ENCODE measurements at regions not wholly inside any gene's neighbourhood (a gene's known extent, or its start where the extent isn't known, plus 50 kb on each side); places are given as distances from the start of the nearest gene placed in this dataset.

DNA sequence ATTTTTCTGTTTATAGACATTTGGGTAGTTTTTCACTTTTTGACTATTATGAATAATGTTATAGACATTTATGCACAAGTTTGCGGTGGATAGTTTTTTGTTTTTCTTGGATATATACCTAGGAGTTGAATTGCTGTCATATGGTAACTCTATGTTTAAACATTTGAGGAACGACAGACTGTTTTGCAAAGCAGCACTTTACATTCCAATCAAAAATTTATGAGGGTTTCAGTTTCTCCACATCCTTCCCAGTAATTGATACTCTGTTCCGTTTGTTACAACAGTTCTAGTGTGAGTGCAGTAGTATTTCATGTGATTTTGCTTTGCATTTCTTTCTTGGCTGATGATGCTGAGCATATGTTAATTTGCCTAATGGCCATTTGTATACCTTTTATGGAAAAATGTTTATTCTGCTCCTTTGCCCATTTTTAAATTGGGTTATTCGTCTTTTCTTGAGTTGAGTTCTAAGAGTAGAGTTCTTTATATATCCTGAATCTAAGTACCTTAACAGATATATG is 617.3 kb upstream of the LRATD1 start:
- POLR2A ChIA-PET, result no interaction called here
- TF ChIP-seq, protein P1, sequence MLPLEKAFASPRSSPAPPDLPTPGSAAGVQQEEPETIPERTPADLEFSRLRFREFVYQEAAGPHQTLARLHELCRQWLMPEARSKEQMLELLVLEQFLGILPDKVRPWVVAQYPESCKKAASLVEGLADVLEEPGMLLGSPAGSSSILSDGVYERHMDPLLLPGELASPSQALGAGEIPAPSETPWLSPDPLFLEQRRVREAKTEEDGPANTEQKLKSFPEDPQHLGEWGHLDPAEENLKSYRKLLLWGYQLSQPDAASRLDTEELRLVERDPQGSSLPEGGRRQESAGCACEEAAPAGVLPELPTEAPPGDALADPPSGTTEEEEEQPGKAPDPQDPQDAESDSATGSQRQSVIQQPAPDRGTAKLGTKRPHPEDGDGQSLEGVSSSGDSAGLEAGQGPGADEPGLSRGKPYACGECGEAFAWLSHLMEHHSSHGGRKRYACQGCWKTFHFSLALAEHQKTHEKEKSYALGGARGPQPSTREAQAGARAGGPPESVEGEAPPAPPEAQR (CRISPR knock-in tag; IDR thresholded peaks at IDR 0.05), result no peak
- TF ChIP-seq ESRRA (CRISPR knock-in tag; IDR thresholded peaks at IDR 0.05; ENCODE audit: borderline replicate concordance) (no peak), TEAD4 (CRISPR knock-in tag; IDR thresholded peaks at IDR 0.05) (no peak), ZNF317 (CRISPR knock-in tag; IDR thresholded peaks at IDR 0.05; ENCODE audit: borderline replicate concordance, low read depth) (no peak), SMAD4 (CRISPR knock-in tag; IDR thresholded peaks at IDR 0.05) (no peak), ELF4 (CRISPR knock-in tag; IDR thresholded peaks at IDR 0.05; ENCODE audit: low read depth) (no peak), CREM (CRISPR knock-in tag; IDR thresholded peaks at IDR 0.05) (no peak), NR3C1 (CRISPR knock-in tag; conservative IDR thresholded peaks at IDR 0.05; ENCODE audit: low read depth) (no peak), NFYB (CRISPR knock-in tag; conservative IDR thresholded peaks at IDR 0.05; ENCODE audit: low read depth) (no peak)
- TF ChIP-seq, protein P2, sequence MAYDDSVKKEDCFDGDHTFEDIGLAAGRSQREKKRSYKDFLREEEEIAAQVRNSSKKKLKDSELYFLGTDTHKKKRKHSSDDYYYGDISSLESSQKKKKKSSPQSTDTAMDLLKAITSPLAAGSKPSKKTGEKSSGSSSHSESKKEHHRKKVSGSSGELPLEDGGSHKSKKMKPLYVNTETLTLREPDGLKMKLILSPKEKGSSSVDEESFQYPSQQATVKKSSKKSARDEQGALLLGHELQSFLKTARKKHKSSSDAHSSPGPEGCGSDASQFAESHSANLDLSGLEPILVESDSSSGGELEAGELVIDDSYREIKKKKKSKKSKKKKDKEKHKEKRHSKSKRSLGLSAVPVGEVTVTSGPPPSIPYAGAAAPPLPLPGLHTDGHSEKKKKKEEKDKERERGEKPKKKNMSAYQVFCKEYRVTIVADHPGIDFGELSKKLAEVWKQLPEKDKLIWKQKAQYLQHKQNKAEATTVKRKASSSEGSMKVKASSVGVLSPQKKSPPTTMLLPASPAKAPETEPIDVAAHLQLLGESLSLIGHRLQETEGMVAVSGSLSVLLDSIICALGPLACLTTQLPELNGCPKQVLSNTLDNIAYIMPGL (CRISPR knock-in tag; IDR thresholded peaks at IDR 0.05), result no peak
- TF ChIP-seq, protein P3, sequence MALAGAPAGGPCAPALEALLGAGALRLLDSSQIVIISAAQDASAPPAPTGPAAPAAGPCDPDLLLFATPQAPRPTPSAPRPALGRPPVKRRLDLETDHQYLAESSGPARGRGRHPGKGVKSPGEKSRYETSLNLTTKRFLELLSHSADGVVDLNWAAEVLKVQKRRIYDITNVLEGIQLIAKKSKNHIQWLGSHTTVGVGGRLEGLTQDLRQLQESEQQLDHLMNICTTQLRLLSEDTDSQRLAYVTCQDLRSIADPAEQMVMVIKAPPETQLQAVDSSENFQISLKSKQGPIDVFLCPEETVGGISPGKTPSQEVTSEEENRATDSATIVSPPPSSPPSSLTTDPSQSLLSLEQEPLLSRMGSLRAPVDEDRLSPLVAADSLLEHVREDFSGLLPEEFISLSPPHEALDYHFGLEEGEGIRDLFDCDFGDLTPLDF (CRISPR knock-in tag; IDR thresholded peaks at IDR 0.05), result no peak
- TF ChIP-seq, protein P4, sequence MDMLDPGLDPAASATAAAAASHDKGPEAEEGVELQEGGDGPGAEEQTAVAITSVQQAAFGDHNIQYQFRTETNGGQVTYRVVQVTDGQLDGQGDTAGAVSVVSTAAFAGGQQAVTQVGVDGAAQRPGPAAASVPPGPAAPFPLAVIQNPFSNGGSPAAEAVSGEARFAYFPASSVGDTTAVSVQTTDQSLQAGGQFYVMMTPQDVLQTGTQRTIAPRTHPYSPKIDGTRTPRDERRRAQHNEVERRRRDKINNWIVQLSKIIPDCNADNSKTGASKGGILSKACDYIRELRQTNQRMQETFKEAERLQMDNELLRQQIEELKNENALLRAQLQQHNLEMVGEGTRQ (CRISPR knock-in tag; IDR thresholded peaks at IDR 0.05), result no peak
- TF ChIP-seq, protein P5, sequence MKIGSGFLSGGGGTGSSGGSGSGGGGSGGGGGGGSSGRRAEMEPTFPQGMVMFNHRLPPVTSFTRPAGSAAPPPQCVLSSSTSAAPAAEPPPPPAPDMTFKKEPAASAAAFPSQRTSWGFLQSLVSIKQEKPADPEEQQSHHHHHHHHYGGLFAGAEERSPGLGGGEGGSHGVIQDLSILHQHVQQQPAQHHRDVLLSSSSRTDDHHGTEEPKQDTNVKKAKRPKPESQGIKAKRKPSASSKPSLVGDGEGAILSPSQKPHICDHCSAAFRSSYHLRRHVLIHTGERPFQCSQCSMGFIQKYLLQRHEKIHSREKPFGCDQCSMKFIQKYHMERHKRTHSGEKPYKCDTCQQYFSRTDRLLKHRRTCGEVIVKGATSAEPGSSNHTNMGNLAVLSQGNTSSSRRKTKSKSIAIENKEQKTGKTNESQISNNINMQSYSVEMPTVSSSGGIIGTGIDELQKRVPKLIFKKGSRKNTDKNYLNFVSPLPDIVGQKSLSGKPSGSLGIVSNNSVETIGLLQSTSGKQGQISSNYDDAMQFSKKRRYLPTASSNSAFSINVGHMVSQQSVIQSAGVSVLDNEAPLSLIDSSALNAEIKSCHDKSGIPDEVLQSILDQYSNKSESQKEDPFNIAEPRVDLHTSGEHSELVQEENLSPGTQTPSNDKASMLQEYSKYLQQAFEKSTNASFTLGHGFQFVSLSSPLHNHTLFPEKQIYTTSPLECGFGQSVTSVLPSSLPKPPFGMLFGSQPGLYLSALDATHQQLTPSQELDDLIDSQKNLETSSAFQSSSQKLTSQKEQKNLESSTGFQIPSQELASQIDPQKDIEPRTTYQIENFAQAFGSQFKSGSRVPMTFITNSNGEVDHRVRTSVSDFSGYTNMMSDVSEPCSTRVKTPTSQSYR (CRISPR knock-in tag; IDR thresholded peaks at IDR 0.05), result no peak
- TF ChIP-seq, protein P6, sequence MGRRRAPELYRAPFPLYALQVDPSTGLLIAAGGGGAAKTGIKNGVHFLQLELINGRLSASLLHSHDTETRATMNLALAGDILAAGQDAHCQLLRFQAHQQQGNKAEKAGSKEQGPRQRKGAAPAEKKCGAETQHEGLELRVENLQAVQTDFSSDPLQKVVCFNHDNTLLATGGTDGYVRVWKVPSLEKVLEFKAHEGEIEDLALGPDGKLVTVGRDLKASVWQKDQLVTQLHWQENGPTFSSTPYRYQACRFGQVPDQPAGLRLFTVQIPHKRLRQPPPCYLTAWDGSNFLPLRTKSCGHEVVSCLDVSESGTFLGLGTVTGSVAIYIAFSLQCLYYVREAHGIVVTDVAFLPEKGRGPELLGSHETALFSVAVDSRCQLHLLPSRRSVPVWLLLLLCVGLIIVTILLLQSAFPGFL (CRISPR knock-in tag; IDR thresholded peaks at IDR 0.05; ENCODE audit: borderline replicate concordance), result no peak
- TF ChIP-seq, protein P7, sequence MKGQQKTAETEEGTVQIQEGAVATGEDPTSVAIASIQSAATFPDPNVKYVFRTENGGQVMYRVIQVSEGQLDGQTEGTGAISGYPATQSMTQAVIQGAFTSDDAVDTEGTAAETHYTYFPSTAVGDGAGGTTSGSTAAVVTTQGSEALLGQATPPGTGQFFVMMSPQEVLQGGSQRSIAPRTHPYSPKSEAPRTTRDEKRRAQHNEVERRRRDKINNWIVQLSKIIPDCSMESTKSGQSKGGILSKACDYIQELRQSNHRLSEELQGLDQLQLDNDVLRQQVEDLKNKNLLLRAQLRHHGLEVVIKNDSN (CRISPR knock-in tag; IDR thresholded peaks at IDR 0.05), result no peak
- TF ChIP-seq, protein P8, sequence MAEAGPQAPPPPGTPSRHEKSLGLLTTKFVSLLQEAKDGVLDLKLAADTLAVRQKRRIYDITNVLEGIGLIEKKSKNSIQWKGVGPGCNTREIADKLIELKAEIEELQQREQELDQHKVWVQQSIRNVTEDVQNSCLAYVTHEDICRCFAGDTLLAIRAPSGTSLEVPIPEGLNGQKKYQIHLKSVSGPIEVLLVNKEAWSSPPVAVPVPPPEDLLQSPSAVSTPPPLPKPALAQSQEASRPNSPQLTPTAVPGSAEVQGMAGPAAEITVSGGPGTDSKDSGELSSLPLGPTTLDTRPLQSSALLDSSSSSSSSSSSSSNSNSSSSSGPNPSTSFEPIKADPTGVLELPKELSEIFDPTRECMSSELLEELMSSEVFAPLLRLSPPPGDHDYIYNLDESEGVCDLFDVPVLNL (CRISPR knock-in tag; IDR thresholded peaks at IDR 0.05; ENCODE audit: borderline replicate concordance, low read depth), result no peak
- ATAC-seq, result no peak
- peaks cover 6% of the 10 kb centered on the region; the same call in 1 of the 2 replicates for H3K4me1 Mint-ChIP-seq
- no peak overlapping the region for H3K4me3 Mint-ChIP-seq
- no peak overlapping the region for H3K27ac Mint-ChIP-seq
- H3K27me3 Mint-ChIP-seq (ENCODE audit: low read depth), result no peaks in the 10 kb centered on the region
- peaks cover 12% of the 10 kb centered on the region for H3K36me3 Mint-ChIP-seq
- H3K9me3 Mint-ChIP-seq, result peaks cover 18% of the 10 kb centered on the region
- CTCF ChIA-PET, result no interaction called here
- DNase-seq (ENCODE audit: low spot score), result no peak

Measured in WTC11 (cell line).